ENCODE measurements at regions not wholly inside any gene's neighbourhood (a gene's known extent, or its start where the extent isn't known, plus 50 kb on each side); places are given as distances from the start of the nearest gene placed in this dataset.
"Not testable (repeated sequence)": the region's sequence is repeated elsewhere in the genome, so short reads cannot be mapped to it uniquely, and the experiment has no call there.

DNA sequence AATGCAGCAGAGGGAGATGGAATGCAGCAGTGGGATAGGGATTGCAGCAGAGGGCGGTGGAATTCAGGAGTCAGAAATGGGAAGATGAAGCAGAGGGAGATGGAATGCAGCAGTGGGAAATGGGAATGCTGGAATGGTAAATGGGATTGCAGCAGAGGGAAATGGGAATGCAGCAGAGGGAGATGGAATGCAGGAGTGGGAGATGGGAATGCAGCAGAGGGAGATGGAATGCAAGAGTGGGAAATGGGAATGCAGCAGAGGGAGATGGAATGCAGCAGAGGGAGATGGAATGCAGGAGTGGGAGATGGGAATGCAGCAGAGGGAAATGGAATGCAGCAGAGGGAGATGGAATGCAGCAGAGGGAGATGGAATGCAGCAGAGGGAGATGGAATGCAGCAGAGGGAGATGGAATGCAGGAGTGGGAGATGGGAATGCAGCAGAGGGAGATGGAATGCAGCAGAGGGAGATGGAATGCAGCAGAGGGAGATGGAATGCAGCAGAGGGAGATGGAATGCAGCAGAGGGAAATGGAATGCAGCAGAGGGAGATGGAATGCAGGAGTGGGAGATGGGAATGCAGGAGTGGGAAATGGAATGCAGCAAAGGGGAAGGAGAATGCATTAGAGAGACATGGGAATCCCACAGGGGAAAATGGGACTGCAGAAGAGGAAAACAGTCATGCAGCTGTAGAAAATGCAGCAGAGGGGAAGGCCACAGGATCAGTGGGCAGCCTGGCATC is 329.8 kb downstream of the EMP1 start:
- not testable (repeated sequence) for TF ChIP-seq ZNF274 (CRISPR knock-in tag; IDR thresholded peaks at IDR 0.05); ZNF10 (CRISPR knock-in tag; IDR thresholded peaks at IDR 0.05; ENCODE audit: borderline replicate concordance, low read depth); SP1 (IDR thresholded peaks at IDR 0.05); SP1 (CRISPR knock-in tag; IDR thresholded peaks at IDR 0.05); EP300 (IDR thresholded peaks at IDR 0.05; ENCODE audit: low read depth in 2 of 2, low read length in 2 of 2); EP300 (CRISPR knock-in tag; IDR thresholded peaks at IDR 0.05; ENCODE audit: borderline replicate concordance); SIN3A (IDR thresholded peaks at IDR 0.05; ENCODE audit: borderline replicate concordance, low read depth, low read length); UBTF (CRISPR knock-in tag; IDR thresholded peaks at IDR 0.05)
- TF ChIP-seq, protein P1, sequence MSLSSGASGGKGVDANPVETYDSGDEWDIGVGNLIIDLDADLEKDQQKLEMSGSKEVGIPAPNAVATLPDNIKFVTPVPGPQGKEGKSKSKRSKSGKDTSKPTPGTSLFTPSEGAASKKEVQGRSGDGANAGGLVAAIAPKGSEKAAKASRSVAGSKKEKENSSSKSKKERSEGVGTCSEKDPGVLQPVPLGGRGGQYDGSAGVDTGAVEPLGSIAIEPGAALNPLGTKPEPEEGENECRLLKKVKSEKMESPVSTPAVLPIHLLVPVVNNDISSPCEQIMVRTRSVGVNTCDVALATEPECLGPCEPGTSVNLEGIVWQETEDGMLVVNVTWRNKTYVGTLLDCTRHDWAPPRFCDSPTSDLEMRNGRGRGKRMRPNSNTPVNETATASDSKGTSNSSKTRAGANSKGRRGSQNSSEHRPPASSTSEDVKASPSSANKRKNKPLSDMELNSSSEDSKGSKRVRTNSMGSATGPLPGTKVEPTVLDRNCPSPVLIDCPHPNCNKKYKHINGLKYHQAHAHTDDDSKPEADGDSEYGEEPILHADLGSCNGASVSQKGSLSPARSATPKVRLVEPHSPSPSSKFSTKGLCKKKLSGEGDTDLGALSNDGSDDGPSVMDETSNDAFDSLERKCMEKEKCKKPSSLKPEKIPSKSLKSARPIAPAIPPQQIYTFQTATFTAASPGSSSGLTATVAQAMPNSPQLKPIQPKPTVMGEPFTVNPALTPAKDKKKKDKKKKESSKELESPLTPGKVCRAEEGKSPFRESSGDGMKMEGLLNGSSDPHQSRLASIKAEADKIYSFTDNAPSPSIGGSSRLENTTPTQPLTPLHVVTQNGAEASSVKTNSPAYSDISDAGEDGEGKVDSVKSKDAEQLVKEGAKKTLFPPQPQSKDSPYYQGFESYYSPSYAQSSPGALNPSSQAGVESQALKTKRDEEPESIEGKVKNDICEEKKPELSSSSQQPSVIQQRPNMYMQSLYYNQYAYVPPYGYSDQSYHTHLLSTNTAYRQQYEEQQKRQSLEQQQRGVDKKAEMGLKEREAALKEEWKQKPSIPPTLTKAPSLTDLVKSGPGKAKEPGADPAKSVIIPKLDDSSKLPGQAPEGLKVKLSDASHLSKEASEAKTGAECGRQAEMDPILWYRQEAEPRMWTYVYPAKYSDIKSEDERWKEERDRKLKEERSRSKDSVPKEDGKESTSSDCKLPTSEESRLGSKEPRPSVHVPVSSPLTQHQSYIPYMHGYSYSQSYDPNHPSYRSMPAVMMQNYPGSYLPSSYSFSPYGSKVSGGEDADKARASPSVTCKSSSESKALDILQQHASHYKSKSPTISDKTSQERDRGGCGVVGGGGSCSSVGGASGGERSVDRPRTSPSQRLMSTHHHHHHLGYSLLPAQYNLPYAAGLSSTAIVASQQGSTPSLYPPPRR (CRISPR knock-in tag; IDR thresholded peaks at IDR 0.05; ENCODE audit: borderline replicate concordance) = not testable (repeated sequence)

Data from HepG2 (cell line).